ENCODE measurements at regions not wholly inside any gene's neighbourhood (a gene's known extent, or its start where the extent isn't known, plus 50 kb on each side); places are given as distances from the start of the nearest gene placed in this dataset.

- no peak for TF ChIP-seq CEBPB (IDR thresholded peaks at IDR 0.05; ENCODE audit: low read depth, low read length)
- TF ChIP-seq KDM1A (IDR thresholded peaks at IDR 0.05; ENCODE audit: borderline replicate concordance, low read length) = no peak
- TF ChIP-seq KDM4A (IDR thresholded peaks at IDR 0.05; ENCODE audit: low read depth, low read length, severe bottlenecking) = no peak
Observed at GRCh38 chr2:122656403-122656802, 901.0 kb downstream of the TSN start (continued).
